HT1080 (cell line): ENCODE measurements at regions not wholly inside any gene's neighbourhood (a gene's known extent, or its start where the extent isn't known, plus 50 kb on each side); places are given as distances from the start of the nearest gene placed in this dataset. TPM values are rescaled to one million over a fixed set of nuclear protein-coding genes. Genes with fewer than 3 reads are reported as not detected.

Experiments used
- small RNA-seq: library from RNA; depleted of rRNA; stranded (forward); fragments of <200 nt; gene quantifications from one replicate; pipeline ENCODE3, GENCODE V24; 2014

Small RNA genes in the stretch of these regions (small RNA-seq; reads per million reads assigned to genes)
- not detected for gene RNU6-679P
